GM12873 (cell line): ENCODE measurements at regions not wholly inside any gene's neighbourhood (a gene's known extent, or its start where the extent isn't known, plus 50 kb on each side); places are given as distances from the start of the nearest gene placed in this dataset.

ENCODE experiments used
- CTCF ChIP-seq: IDR thresholded peaks from 2 replicates; pipeline ENCODE4 v1.5.1; 2012; ENCODE audit warnings: low read depth, mild to moderate bottlenecking, moderate library complexity, low read length, control low read depth; ENCODE audit not compliant: insufficient read depth; ENCODE audit errors: missing control alignments

GRCh38 chr6:14889188-14889587, 356.7 kb upstream of the JARID2 start:
- no peak for TF ChIP-seq CTCF

- no peak for TF ChIP-seq CTCF
Measured at GRCh38 chr6:14889611-14890593, 356.0 kb upstream of the JARID2 start.

GRCh38 chr6:14894105-14894504, 351.8 kb upstream of the JARID2 start:
- no peak for TF ChIP-seq CTCF

GRCh38 chr6:14896475-14896874, 349.4 kb upstream of the JARID2 start:
- no peak for TF ChIP-seq CTCF

DNA sequence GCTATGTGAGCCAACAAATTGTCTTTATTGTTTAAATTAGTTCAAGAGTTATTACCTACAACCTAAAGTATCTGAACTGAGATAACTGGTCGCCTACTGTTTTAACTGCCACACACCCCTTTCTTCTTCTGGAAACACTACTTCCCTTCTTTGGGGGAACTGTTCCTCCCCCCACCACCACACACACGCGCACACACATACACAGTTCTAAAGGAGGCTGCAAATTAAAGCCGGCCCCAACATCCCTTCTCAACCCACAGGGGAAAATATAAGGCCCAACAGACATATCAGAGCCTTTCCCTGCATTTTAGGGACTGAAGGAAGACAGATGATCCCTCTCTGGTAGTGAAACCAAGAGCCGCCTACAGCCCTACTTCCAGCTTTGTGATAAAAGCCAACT, 348.0 kb upstream of the JARID2 start:
- no peak for TF ChIP-seq CTCF

GRCh38 chr6:14900919-14901318, 344.9 kb upstream of the JARID2 start:
- no peak for TF ChIP-seq CTCF

GRCh38 chr6:14903176-14904038, 342.5 kb upstream of the JARID2 start:
- TF ChIP-seq CTCF: no peak
